ENCODE measurements at regions not wholly inside any gene's neighbourhood (a gene's known extent, or its start where the extent isn't known, plus 50 kb on each side); places are given as distances from the start of the nearest gene placed in this dataset.
"Not testable (repeated sequence)": the region's sequence is repeated elsewhere in the genome, so short reads cannot be mapped to it uniquely, and the experiment has no call there.

- Histone ChIP-seq H3K9me3 (ENCODE audit: control extremely low read depth in 1 of 5, control insufficient read depth in 4 of 5, insufficient read depth in 2 of 5, low read depth in 1 of 5, low read length in 4 of 5) (peaks cover 0 to 9% (median 5%) of the 10 kb centered on the region in 5 experiments), H3K27me3 (replicated peaks in 2 of 5; ENCODE audit: control insufficient read depth in 4 of 5, insufficient read depth in 5 of 5, low read length in 4 of 5) (no peaks in the 10 kb centered on the region), H3K27ac (ENCODE audit: insufficient read depth in 1 of 2, low read depth in 1 of 2, low read length in 2 of 2, poor library complexity in 1 of 2, severe bottlenecking in 2 of 2) (no peak overlapping the region), H3K4me3 (ENCODE audit: control insufficient read depth in 1 of 7, extremely low read depth in 1 of 7, insufficient read depth in 4 of 7, low read depth in 2 of 7, low read length in 6 of 7) (no peak overlapping the region), H3K4me1 (ENCODE audit: control extremely low read depth in 1 of 4, control insufficient read depth in 4 of 4, insufficient read depth in 4 of 4, low read length in 3 of 4) (no peaks in the 10 kb centered on the region), H3K36me3 (ENCODE audit: control insufficient read depth in 4 of 4, insufficient read depth in 4 of 4, low read length in 3 of 4) (no peaks in the 10 kb centered on the region)
- CTCF ChIA-PET, result no interaction called here
- no peak for DNase-seq
- POLR2A ChIA-PET, result no interaction called here
- WGBS (ENCODE audit: insufficient coverage), result no CpG with 5 or more reads among the region's 1 CpG
Measured at GRCh38 chr4:159922119-159922518, 819.2 kb downstream of the RAPGEF2 start.

GRCh38 chr4:159925770-159926169, 822.9 kb downstream of the RAPGEF2 start:
- Histone ChIP-seq H3K9me3 (ENCODE audit: control extremely low read depth in 1 of 5, control insufficient read depth in 4 of 5, insufficient read depth in 2 of 5, low read depth in 1 of 5, low read length in 4 of 5) (peaks cover 0 to 14% (median 5%) of the 10 kb centered on the region in 5 experiments), H3K4me3 (ENCODE audit: control insufficient read depth in 1 of 7, extremely low read depth in 1 of 7, insufficient read depth in 4 of 7, low read depth in 2 of 7, low read length in 6 of 7) (no peak overlapping the region), H3K27me3 (replicated peaks in 2 of 5; ENCODE audit: control insufficient read depth in 4 of 5, insufficient read depth in 5 of 5, low read length in 4 of 5) (no peaks in the 10 kb centered on the region), H3K27ac (ENCODE audit: insufficient read depth in 1 of 2, low read depth in 1 of 2, low read length in 2 of 2, poor library complexity in 1 of 2, severe bottlenecking in 2 of 2) (no peak overlapping the region), H3K4me1 (ENCODE audit: control extremely low read depth in 1 of 4, control insufficient read depth in 4 of 4, insufficient read depth in 4 of 4, low read length in 3 of 4) (no peaks in the 10 kb centered on the region), H3K36me3 (ENCODE audit: control insufficient read depth in 4 of 4, insufficient read depth in 4 of 4, low read length in 3 of 4) (no peaks in the 10 kb centered on the region)
- CTCF ChIA-PET, result no interaction called here
- WGBS (ENCODE audit: insufficient coverage), result 100% methylated on average over 3 of the region's 3 CpGs
- DNase-seq, result no peak
- POLR2A ChIA-PET, result no interaction called here

DNA sequence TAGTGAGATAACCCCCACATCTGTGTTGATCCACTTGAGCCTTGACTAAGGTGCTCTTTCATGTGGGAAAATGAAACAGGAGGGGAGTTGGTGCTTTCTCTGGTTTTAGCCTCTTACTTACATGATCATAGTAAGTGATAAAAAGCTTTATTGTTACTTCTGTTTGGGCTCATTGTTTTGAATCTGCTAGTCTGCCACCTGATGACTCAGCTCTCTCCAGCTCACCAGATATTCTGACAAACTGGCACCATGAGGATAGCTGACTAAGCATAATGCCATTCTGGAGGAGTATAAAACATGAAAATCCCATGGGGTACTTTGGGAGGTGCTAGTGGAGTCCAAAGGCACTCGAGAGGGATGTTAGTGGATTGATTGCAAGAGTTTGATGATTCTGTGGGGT, 824.0 kb downstream of the RAPGEF2 start:
- H3K9me3 ChIP-seq (ENCODE audit: control extremely low read depth in 1 of 5, control insufficient read depth in 4 of 5, insufficient read depth in 2 of 5, low read depth in 1 of 5, low read length in 4 of 5), result peaks cover 0 to 14% (median 5%) of the 10 kb centered on the region in 5 experiments
- H3K4me1 ChIP-seq (ENCODE audit: control extremely low read depth in 1 of 4, control insufficient read depth in 4 of 4, insufficient read depth in 4 of 4, low read length in 3 of 4), result no peaks in the 10 kb centered on the region
- no peak overlapping the region for H3K4me3 ChIP-seq (ENCODE audit: control insufficient read depth in 1 of 7, extremely low read depth in 1 of 7, insufficient read depth in 4 of 7, low read depth in 2 of 7, low read length in 6 of 7)
- H3K27ac ChIP-seq (ENCODE audit: insufficient read depth in 1 of 2, low read depth in 1 of 2, low read length in 2 of 2, poor library complexity in 1 of 2, severe bottlenecking in 2 of 2), result no peak overlapping the region
- ChIA-PET CTCF (no interaction called here), POLR2A (no interaction called here)
- WGBS (ENCODE audit: insufficient coverage), result 100% methylated on average over 1 of the region's 1 CpG
- no peaks in the 10 kb centered on the region for H3K27me3 ChIP-seq (replicated peaks in 2 of 5; ENCODE audit: control insufficient read depth in 4 of 5, insufficient read depth in 5 of 5, low read length in 4 of 5)
- H3K36me3 ChIP-seq (ENCODE audit: control insufficient read depth in 4 of 4, insufficient read depth in 4 of 4, low read length in 3 of 4), result no peaks in the 10 kb centered on the region
- no peak for DNase-seq

DNA sequence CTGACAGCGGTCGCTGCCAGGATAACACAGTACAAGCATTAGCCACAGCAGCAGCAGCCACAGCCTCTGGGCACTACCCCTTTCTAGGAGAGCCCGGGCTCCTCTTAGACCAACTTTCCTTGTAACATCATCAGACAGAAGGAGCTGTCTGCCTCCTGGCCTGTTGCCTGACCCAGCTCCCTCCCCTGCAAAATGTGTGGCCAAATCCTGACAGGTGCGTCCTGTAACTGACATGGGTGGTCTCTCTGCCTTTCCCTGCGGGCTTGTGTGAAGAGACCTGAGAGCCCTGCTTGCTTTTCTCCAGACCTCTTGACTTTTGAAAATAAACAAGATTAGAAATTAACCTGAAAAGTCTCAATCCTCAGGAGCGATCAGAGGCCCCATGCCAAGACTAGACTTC, 824.9 kb downstream of the RAPGEF2 start:
- CTCF ChIA-PET, result no interaction called here
- POLR2A ChIA-PET, result no interaction called here
- H3K9me3 ChIP-seq (ENCODE audit: control extremely low read depth in 1 of 5, control insufficient read depth in 4 of 5, insufficient read depth in 2 of 5, low read depth in 1 of 5, low read length in 4 of 5), result peaks cover 0 to 14% (median 5%) of the 10 kb centered on the region in 5 experiments
- no peak overlapping the region for H3K27ac ChIP-seq (ENCODE audit: insufficient read depth in 1 of 2, low read depth in 1 of 2, low read length in 2 of 2, poor library complexity in 1 of 2, severe bottlenecking in 2 of 2)
- 99% methylated on average over 6 of the region's 6 CpGs for WGBS (ENCODE audit: insufficient coverage)
- DNase-seq, result no peak
- no peaks in the 10 kb centered on the region for H3K27me3 ChIP-seq (replicated peaks in 2 of 5; ENCODE audit: control insufficient read depth in 4 of 5, insufficient read depth in 5 of 5, low read length in 4 of 5)
- no peaks in the 10 kb centered on the region for H3K36me3 ChIP-seq (ENCODE audit: control insufficient read depth in 4 of 4, insufficient read depth in 4 of 4, low read length in 3 of 4)
- no peak overlapping the region for H3K4me3 ChIP-seq (ENCODE audit: control insufficient read depth in 1 of 7, extremely low read depth in 1 of 7, insufficient read depth in 4 of 7, low read depth in 2 of 7, low read length in 6 of 7)
- H3K4me1 ChIP-seq (ENCODE audit: control extremely low read depth in 1 of 4, control insufficient read depth in 4 of 4, insufficient read depth in 4 of 4, low read length in 3 of 4), result no peaks in the 10 kb centered on the region

DNA sequence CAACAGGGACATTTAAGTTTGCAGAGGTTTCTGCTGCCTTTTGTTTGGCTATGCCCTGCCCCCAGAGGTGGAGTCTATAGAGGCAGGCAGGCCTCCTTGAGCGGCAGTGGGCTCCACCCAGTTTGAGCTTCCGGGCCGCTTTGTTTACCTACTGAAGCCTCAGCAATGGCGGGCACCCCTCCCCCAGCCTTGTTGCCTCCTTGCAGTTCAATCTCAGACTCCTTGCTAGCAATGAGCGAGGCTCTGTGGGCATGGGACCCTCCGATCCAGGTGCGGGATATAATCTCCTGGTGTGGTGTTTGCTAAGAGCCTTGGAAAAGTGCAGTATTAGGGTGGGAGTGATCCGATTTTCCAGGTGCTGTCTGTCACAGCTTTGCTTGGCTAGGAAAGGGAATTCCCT, 831.7 kb downstream of the RAPGEF2 start:
- H3K36me3 ChIP-seq (ENCODE audit: control insufficient read depth in 4 of 4, insufficient read depth in 4 of 4, low read length in 3 of 4); POLR2A ChIA-PET; H3K4me3 ChIP-seq (ENCODE audit: control insufficient read depth in 1 of 7, extremely low read depth in 1 of 7, insufficient read depth in 4 of 7, low read depth in 2 of 7, low read length in 6 of 7); H3K27ac ChIP-seq (ENCODE audit: insufficient read depth in 1 of 2, low read depth in 1 of 2, low read length in 2 of 2, poor library complexity in 1 of 2, severe bottlenecking in 2 of 2); H3K4me1 ChIP-seq (ENCODE audit: control extremely low read depth in 1 of 4, control insufficient read depth in 4 of 4, insufficient read depth in 4 of 4, low read length in 3 of 4); H3K9me3 ChIP-seq (ENCODE audit: control extremely low read depth in 1 of 5, control insufficient read depth in 4 of 5, insufficient read depth in 2 of 5, low read depth in 1 of 5, low read length in 4 of 5); DNase-seq; H3K27me3 ChIP-seq (replicated peaks in 2 of 5; ENCODE audit: control insufficient read depth in 4 of 5, insufficient read depth in 5 of 5, low read length in 4 of 5); CTCF ChIA-PET: not testable (repeated sequence)
- 100% methylated on average over 3 of the region's 8 CpGs for WGBS (ENCODE audit: insufficient coverage)

- no CpG with 5 or more reads among the region's 3 CpGs for WGBS (ENCODE audit: insufficient coverage)
- CTCF ChIA-PET, result interaction anchor here (0.6 kb wide), 1 partner anchor 753 kb away, joined by 3 read pairs; no protein-coding TSS in a partner anchor
Measured at GRCh38 chr4:159937595-159937994, 834.7 kb downstream of the RAPGEF2 start.

GRCh38 chr4:159939681-159940080, 836.8 kb downstream of the RAPGEF2 start:
- WGBS (ENCODE audit: insufficient coverage), result 97% methylated on average over 9 of the region's 25 CpGs
- H3K36me3 ChIP-seq (ENCODE audit: control insufficient read depth in 4 of 4, insufficient read depth in 4 of 4, low read length in 3 of 4); DNase-seq; H3K9me3 ChIP-seq (ENCODE audit: control extremely low read depth in 1 of 5, control insufficient read depth in 4 of 5, insufficient read depth in 2 of 5, low read depth in 1 of 5, low read length in 4 of 5); POLR2A ChIA-PET; H3K4me3 ChIP-seq (ENCODE audit: control insufficient read depth in 1 of 7, extremely low read depth in 1 of 7, insufficient read depth in 4 of 7, low read depth in 2 of 7, low read length in 6 of 7); CTCF ChIA-PET; H3K4me1 ChIP-seq (ENCODE audit: control extremely low read depth in 1 of 4, control insufficient read depth in 4 of 4, insufficient read depth in 4 of 4, low read length in 3 of 4); H3K27me3 ChIP-seq (replicated peaks in 2 of 5; ENCODE audit: control insufficient read depth in 4 of 5, insufficient read depth in 5 of 5, low read length in 4 of 5); H3K27ac ChIP-seq (ENCODE audit: insufficient read depth in 1 of 2, low read depth in 1 of 2, low read length in 2 of 2, poor library complexity in 1 of 2, severe bottlenecking in 2 of 2): not testable (repeated sequence)

More at GRCh38 chr4:159937595-159937994, 834.7 kb downstream of the RAPGEF2 start:
- Histone ChIP-seq H3K36me3 (ENCODE audit: control insufficient read depth in 4 of 4, insufficient read depth in 4 of 4, low read length in 3 of 4) (no peaks in the 10 kb centered on the region), H3K4me3 (ENCODE audit: control insufficient read depth in 1 of 7, extremely low read depth in 1 of 7, insufficient read depth in 4 of 7, low read depth in 2 of 7, low read length in 6 of 7) (no peak overlapping the region), H3K27me3 (replicated peaks in 2 of 5; ENCODE audit: control insufficient read depth in 4 of 5, insufficient read depth in 5 of 5, low read length in 4 of 5) (no peaks in the 10 kb centered on the region), H3K9me3 (ENCODE audit: control extremely low read depth in 1 of 5, control insufficient read depth in 4 of 5, insufficient read depth in 2 of 5, low read depth in 1 of 5, low read length in 4 of 5) (peaks cover 0 to 6% (median 0%) of the 10 kb centered on the region in 5 experiments), H3K4me1 (ENCODE audit: control extremely low read depth in 1 of 4, control insufficient read depth in 4 of 4, insufficient read depth in 4 of 4, low read length in 3 of 4) (no peaks in the 10 kb centered on the region), H3K27ac (ENCODE audit: insufficient read depth in 1 of 2, low read depth in 1 of 2, low read length in 2 of 2, poor library complexity in 1 of 2, severe bottlenecking in 2 of 2) (no peak overlapping the region)
- no peak for DNase-seq
- POLR2A ChIA-PET, result no interaction called here
